ENCODE measurements at regions not wholly inside any gene's neighbourhood (a gene's known extent, or its start where the extent isn't known, plus 50 kb on each side); places are given as distances from the start of the nearest gene placed in this dataset.

- TF ChIP-seq CTCF (IDR thresholded peaks at IDR 0.05) (no peak), POLR2A (IDR thresholded peaks at IDR 0.05) (no peak), EP300 (IDR thresholded peaks at IDR 0.05; ENCODE audit: low read depth) (no peak)
These were observed 126.7 kb downstream of the MTHFS start for GRCh38 chr15:79769933-79770759.
